ENCODE measurements at regions not wholly inside any gene's neighbourhood (a gene's known extent, or its start where the extent isn't known, plus 50 kb on each side); places are given as distances from the start of the nearest gene placed in this dataset.
A peak's percentile ranks its signal among the peaks of the same experiment; 100 is the strongest.

- Mint-ChIP-seq H3K27me3 (ENCODE audit: low read depth, unreplicated experiment) (peaks cover 5% of the 10 kb centered on the region), H3K27ac (ENCODE audit: unreplicated experiment) (no peak overlapping the region), H3K4me3 (ENCODE audit: unreplicated experiment) (no peak overlapping the region), H3K36me3 (ENCODE audit: low read depth, unreplicated experiment) (no peaks in the 10 kb centered on the region), H3K4me1 (ENCODE audit: low read depth, unreplicated experiment) (no peaks in the 10 kb centered on the region), H3K9me3 (ENCODE audit: unreplicated experiment) (peaks cover 1% of the 10 kb centered on the region)
- Histone ChIP-seq H3K36me3 (ENCODE audit: insufficient read depth, low read length) (no peaks in the 10 kb centered on the region), H3K4me2 (ENCODE audit: low read length) (no peak overlapping the region), H4K20me1 (ENCODE audit: insufficient read depth, low read length) (no peaks in the 10 kb centered on the region), H2AFZ (ENCODE audit: low read depth, low read length) (no peak overlapping the region), H3K27ac (ENCODE audit: low read depth, low read length) (no peak overlapping the region), H3K9me3 (ENCODE audit: insufficient read depth, low read depth, low read length) (peaks cover 6% of the 10 kb centered on the region), H3K27me3 (ENCODE audit: insufficient read depth, low read length) (no peaks in the 10 kb centered on the region), H3K9ac (ENCODE audit: low read length) (no peak overlapping the region), H3K79me2 (ENCODE audit: insufficient read depth, low read length) (no peaks in the 10 kb centered on the region), H3K4me1 (ENCODE audit: insufficient read depth, low read length) (no peaks in the 10 kb centered on the region), H3K4me3 (ENCODE audit: insufficient read depth, low read depth, low read length) (no peak overlapping the region)
- no peak for TF ChIP-seq EZH2 (IDR thresholded peaks at IDR 0.05; ENCODE audit: insufficient read depth, low read length)
- TF ChIP-seq CTCF (IDR thresholded peaks at IDR 0.05; ENCODE audit: insufficient read depth, low read depth, low read length) = no peak
- no peak for FAIRE-seq
- peak; percentile 33 for DNase-seq (ENCODE audit: low read depth)
These were observed 252.7 kb downstream of the KIF20B start for GRCh38 chr10:89954061-89954460.

- Histone ChIP-seq H2AFZ (ENCODE audit: low read depth, low read length) (no peak overlapping the region), H3K27me3 (ENCODE audit: insufficient read depth, low read length) (no peaks in the 10 kb centered on the region), H3K9me3 (ENCODE audit: insufficient read depth, low read depth, low read length) (peaks cover 6% of the 10 kb centered on the region), H3K4me1 (ENCODE audit: insufficient read depth, low read length) (no peaks in the 10 kb centered on the region), H3K36me3 (ENCODE audit: insufficient read depth, low read length) (no peaks in the 10 kb centered on the region), H3K79me2 (ENCODE audit: insufficient read depth, low read length) (no peaks in the 10 kb centered on the region), H3K4me2 (ENCODE audit: low read length) (no peak overlapping the region), H3K9ac (ENCODE audit: low read length) (no peak overlapping the region), H3K27ac (ENCODE audit: low read depth, low read length) (no peak overlapping the region), H4K20me1 (ENCODE audit: insufficient read depth, low read length) (no peaks in the 10 kb centered on the region), H3K4me3 (ENCODE audit: insufficient read depth, low read depth, low read length) (no peak overlapping the region)
- H3K9me3 Mint-ChIP-seq (ENCODE audit: unreplicated experiment) = peaks cover 1% of the 10 kb centered on the region
- TF ChIP-seq EZH2 (IDR thresholded peaks at IDR 0.05; ENCODE audit: insufficient read depth, low read length) (no peak), CTCF (IDR thresholded peaks at IDR 0.05; ENCODE audit: insufficient read depth, low read depth, low read length) (peak; percentile 22)
- H3K36me3 Mint-ChIP-seq (ENCODE audit: low read depth, unreplicated experiment) = no peaks in the 10 kb centered on the region
- H3K4me1 Mint-ChIP-seq (ENCODE audit: low read depth, unreplicated experiment) = no peaks in the 10 kb centered on the region
- peaks cover 5% of the 10 kb centered on the region for H3K27me3 Mint-ChIP-seq (ENCODE audit: low read depth, unreplicated experiment)
- DNase-seq (ENCODE audit: low read depth) = no peak
- H3K27ac Mint-ChIP-seq (ENCODE audit: unreplicated experiment) = no peak overlapping the region
- H3K4me3 Mint-ChIP-seq (ENCODE audit: unreplicated experiment) = no peak overlapping the region
- no peak for FAIRE-seq
These were observed 253.6 kb downstream of the KIF20B start for GRCh38 chr10:89954787-89955566.

GRCh38 chr10:89959433-89960110, 258.2 kb downstream of the KIF20B start:
- Histone ChIP-seq H3K36me3 (ENCODE audit: insufficient read depth, low read length) (no peaks in the 10 kb centered on the region), H3K27me3 (ENCODE audit: insufficient read depth, low read length) (no peaks in the 10 kb centered on the region), H3K79me2 (ENCODE audit: insufficient read depth, low read length) (no peaks in the 10 kb centered on the region), H3K9ac (ENCODE audit: low read length) (no peak overlapping the region), H3K4me3 (ENCODE audit: insufficient read depth, low read depth, low read length) (no peak overlapping the region), H3K9me3 (ENCODE audit: insufficient read depth, low read depth, low read length) (no peaks in the 10 kb centered on the region), H3K27ac (ENCODE audit: low read depth, low read length) (no peak overlapping the region), H2AFZ (ENCODE audit: low read depth, low read length) (no peak overlapping the region), H4K20me1 (ENCODE audit: insufficient read depth, low read length) (no peaks in the 10 kb centered on the region), H3K4me1 (ENCODE audit: insufficient read depth, low read length) (no peaks in the 10 kb centered on the region), H3K4me2 (ENCODE audit: low read length) (no peak overlapping the region)
- H3K27me3 Mint-ChIP-seq (ENCODE audit: low read depth, unreplicated experiment) = no peaks in the 10 kb centered on the region
- FAIRE-seq (no peak), DNase-seq (ENCODE audit: low read depth) (peak; percentile 70)
- no peaks in the 10 kb centered on the region for H3K9me3 Mint-ChIP-seq (ENCODE audit: unreplicated experiment)
- H3K4me1 Mint-ChIP-seq (ENCODE audit: low read depth, unreplicated experiment) = peaks cover 6% of the 10 kb centered on the region
- no peak overlapping the region for H3K27ac Mint-ChIP-seq (ENCODE audit: unreplicated experiment)
- no peak overlapping the region for H3K4me3 Mint-ChIP-seq (ENCODE audit: unreplicated experiment)
- no peak for TF ChIP-seq EZH2 (IDR thresholded peaks at IDR 0.05; ENCODE audit: insufficient read depth, low read length)
- no peak for TF ChIP-seq CTCF (IDR thresholded peaks at IDR 0.05; ENCODE audit: insufficient read depth, low read depth, low read length)
- H3K36me3 Mint-ChIP-seq (ENCODE audit: low read depth, unreplicated experiment) = no peaks in the 10 kb centered on the region
